Skeletal muscle satellite cell (primary cell): ENCODE measurements at regions not wholly inside any gene's neighbourhood (a gene's known extent, or its start where the extent isn't known, plus 50 kb on each side); places are given as distances from the start of the nearest gene placed in this dataset.
"Not testable (repeated sequence)": the region's sequence is repeated elsewhere in the genome, so short reads cannot be mapped to it uniquely, and the experiment has no call there.

Experiments
- H3K27me3 ChIP-seq: 2 replicates; pipeline ENCODE4 v1.7.0; 2013; ENCODE audit warnings: low read length; ENCODE audit not compliant: control insufficient read depth, insufficient read depth
- H3K36me3 ChIP-seq: 2 replicates; pipeline ENCODE4 v1.7.0; 2013; ENCODE audit warnings: mild to moderate bottlenecking, control low read depth, low read length; ENCODE audit not compliant: insufficient read depth
- H3K4me1 ChIP-seq: 2 replicates; pipeline ENCODE4 v1.7.0; 2013; ENCODE audit warnings: low read length; ENCODE audit not compliant: control insufficient read depth, insufficient read depth
- H3K4me2 ChIP-seq: 2 replicates; pipeline ENCODE4 v1.7.0; 2013; ENCODE audit warnings: mild to moderate bottlenecking, low read length
- H3K4me3 ChIP-seq: 2 replicates; pipeline ENCODE4 v1.7.0; 2013; ENCODE audit warnings: low read length
- H3K9ac ChIP-seq: 2 replicates; pipeline ENCODE4 v1.7.0; 2013; ENCODE audit warnings: mild to moderate bottlenecking, low read depth, low read length, moderate library complexity
- H3K9me3 ChIP-seq: replicated peaks from 2 replicates; pipeline ENCODE4 v1.7.0; 2013; ENCODE audit warnings: mild to moderate bottlenecking, control low read depth, low read length

DNA sequence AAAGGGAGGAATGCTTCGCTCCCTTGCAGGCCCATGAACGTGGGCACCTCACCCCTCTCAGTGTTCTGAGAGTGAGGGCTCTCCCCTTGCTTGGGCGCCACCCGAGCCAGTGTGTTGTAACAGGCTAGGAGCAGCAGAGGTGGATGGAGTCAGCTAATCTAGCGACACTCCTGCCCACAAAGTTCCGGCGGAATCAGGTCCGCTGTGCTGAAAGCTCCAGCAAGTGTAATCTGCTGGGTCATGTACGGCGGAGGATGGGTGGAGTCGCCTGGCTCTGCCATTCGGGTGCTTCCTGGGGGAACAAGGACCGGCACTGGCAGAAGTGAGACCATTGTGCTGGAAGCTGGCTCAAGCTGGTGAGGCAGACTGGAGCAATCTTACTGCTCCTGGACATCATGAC is 1310.1 kb downstream of the EPHA7 start:
- H3K27me3 ChIP-seq = no peaks in the 10 kb centered on the region
- H3K4me3 ChIP-seq = no peak overlapping the region
- H3K36me3 ChIP-seq = no peaks in the 10 kb centered on the region
- H3K4me2 ChIP-seq = no peak overlapping the region
- no peaks in the 10 kb centered on the region for H3K9me3 ChIP-seq
- no peaks in the 10 kb centered on the region for H3K4me1 ChIP-seq
- no peak overlapping the region for H3K9ac ChIP-seq

DNA sequence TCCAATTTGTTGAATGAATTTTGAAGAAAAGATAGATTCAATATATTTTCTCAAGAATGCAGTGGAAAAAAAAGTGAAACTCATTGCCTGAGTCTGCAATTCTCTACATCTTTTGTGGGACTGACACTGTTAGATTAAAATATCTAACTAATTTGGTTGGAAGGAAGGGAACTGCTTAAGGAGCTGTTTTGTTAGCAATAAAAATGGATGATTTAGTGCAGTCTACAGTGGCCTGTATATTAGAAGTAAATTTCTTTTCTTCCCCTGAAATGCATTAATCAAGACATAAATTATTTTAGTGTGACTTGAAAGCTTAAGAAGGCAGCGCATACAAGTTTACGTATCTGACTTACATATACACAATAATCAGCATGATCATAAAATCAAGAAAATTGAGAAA is 1332.6 kb downstream of the EPHA7 start:
- H3K36me3 ChIP-seq = no peaks in the 10 kb centered on the region
- no peak overlapping the region for H3K9ac ChIP-seq
- no peaks in the 10 kb centered on the region for H3K9me3 ChIP-seq
- H3K4me3 ChIP-seq = no peak overlapping the region
- H3K4me1 ChIP-seq = no peaks in the 10 kb centered on the region
- H3K27me3 ChIP-seq = no peaks in the 10 kb centered on the region
- no peak overlapping the region for H3K4me2 ChIP-seq

DNA sequence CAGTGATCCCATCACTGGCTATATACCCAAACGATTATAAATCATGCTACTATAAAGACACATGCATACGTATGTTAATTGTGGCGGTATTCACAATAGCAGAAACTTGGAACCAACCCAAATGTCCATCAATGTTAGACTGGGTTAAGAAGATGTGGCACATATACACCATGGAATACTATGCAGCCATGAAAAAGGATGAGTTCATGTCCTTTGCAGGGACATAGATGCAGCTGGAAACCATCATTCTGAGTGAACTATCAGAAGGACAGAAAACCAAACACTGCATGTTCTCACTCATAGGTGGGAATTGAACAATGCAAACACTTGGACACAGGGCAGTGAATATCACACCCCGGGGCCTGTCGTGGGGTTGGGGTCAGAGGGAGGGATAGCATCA is 1335.4 kb downstream of the EPHA7 start:
- H3K27me3 ChIP-seq, H3K4me1 ChIP-seq, H3K4me2 ChIP-seq, H3K9me3 ChIP-seq, H3K4me3 ChIP-seq, H3K9ac ChIP-seq, H3K36me3 ChIP-seq: not testable (repeated sequence)

DNA sequence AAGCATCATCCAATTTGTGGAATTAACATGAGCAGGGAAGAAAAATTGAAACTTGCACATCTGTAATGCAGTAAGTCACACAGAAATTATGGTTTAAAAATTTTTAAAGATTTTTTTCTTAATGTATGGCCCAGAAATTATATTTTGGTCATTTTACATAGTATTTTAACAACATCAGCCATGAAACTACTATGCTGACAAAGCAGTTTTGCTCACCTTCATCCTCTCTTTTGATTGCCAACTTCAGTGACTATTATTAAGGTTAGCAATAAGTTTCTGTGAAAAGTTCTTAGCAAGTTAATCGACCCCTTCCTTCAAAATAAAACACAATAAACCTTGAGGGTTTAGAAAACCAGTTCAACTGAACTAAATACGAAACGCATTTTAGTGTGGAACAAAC is 1347.0 kb downstream of the EPHA7 start:
- no peak overlapping the region for H3K9ac ChIP-seq
- no peaks in the 10 kb centered on the region for H3K4me1 ChIP-seq
- H3K4me3 ChIP-seq = no peak overlapping the region
- no peaks in the 10 kb centered on the region for H3K36me3 ChIP-seq
- H3K27me3 ChIP-seq = no peaks in the 10 kb centered on the region
- no peaks in the 10 kb centered on the region for H3K9me3 ChIP-seq
- H3K4me2 ChIP-seq = no peak overlapping the region

DNA sequence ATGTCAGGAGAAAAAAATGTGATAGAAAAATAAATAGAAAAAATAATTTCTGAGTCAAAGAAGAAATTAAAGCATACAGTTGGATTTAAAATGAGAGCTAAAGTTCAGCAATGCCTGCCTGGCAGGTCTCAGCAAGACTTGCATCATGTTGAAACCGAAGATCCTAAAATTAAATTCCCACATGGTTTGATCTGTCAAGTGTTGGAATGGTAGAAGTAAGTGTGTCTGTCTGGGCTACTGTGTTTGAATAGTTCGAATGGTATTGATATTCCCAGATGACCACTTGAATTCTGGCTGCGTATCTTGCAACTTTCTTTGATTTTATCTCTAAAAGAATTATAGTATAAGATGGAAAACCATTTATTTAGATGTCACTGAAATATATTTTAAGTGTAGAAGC is 1349.6 kb downstream of the EPHA7 start:
- Histone ChIP-seq H3K36me3 (no peaks in the 10 kb centered on the region), H3K9me3 (no peaks in the 10 kb centered on the region), H3K9ac (no peak overlapping the region), H3K27me3 (no peaks in the 10 kb centered on the region), H3K4me2 (no peak overlapping the region), H3K4me3 (no peak overlapping the region), H3K4me1 (no peaks in the 10 kb centered on the region)

DNA sequence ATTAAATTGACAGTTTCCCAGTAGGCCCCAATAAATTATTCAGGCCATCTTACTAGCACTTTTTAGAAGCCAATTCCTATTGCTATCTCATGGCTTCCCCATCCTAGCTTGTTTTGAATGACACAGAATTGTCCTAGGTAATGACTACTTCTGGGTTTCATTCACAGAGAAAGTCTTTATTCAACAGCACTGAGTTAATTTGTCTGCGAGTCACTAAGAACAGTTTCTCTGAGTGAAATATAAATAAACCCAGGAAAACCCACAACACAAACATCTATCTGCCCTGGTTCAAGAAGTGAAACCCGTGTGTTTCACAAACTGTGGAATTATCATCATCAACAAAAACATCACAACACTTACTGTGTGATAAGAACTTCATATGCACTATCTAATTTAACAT is 1366.8 kb downstream of the EPHA7 start:
- H3K4me2 ChIP-seq = no peak overlapping the region
- H3K4me3 ChIP-seq = no peak overlapping the region
- no peaks in the 10 kb centered on the region for H3K4me1 ChIP-seq
- no peaks in the 10 kb centered on the region for H3K36me3 ChIP-seq
- no peak overlapping the region for H3K9ac ChIP-seq
- H3K9me3 ChIP-seq = no peaks in the 10 kb centered on the region
- no peaks in the 10 kb centered on the region for H3K27me3 ChIP-seq

DNA sequence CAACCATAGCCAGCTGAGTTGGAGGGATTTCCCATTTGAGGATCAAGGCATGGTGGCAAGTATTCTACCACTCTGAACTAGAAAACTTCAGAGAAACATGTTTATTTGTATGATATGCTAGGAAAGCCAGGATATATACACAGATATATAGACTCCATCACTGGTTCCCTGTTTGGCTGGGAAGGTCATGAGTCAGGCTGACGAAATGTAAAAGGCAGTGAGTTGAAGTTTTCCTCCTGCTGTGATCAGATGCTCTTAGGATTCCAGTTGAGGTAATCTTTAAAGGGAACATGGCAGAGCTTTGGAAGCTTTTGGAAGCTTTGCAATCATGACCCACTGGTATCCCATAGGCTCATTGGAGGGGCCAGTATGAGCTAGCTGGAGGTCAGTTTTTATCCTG is 1369.1 kb downstream of the EPHA7 start:
- H3K9me3 ChIP-seq = no peaks in the 10 kb centered on the region
- H3K36me3 ChIP-seq = no peaks in the 10 kb centered on the region
- no peak overlapping the region for H3K4me3 ChIP-seq
- no peak overlapping the region for H3K4me2 ChIP-seq
- no peaks in the 10 kb centered on the region for H3K27me3 ChIP-seq
- no peaks in the 10 kb centered on the region for H3K4me1 ChIP-seq
- no peak overlapping the region for H3K9ac ChIP-seq

DNA sequence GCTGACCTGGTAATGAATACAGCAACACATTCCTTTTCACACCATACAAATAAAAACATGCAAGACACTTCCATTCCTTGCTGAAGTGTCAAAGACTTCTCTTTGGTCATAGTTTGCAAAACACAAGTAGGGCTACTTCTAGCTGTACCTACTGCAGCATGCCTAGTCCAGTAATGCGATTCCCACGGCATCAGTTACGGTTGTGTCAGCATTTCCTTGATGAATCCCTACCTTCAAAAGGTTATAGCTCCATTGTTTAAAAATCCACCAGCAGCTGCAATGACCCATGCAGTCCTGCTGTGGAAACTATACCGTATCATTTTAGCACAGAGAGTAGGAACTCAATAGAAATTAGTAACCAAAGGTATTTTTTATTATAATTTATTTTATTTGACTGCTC is 1371.5 kb downstream of the EPHA7 start:
- Histone ChIP-seq H3K27me3 (no peaks in the 10 kb centered on the region), H3K4me1 (no peaks in the 10 kb centered on the region), H3K4me3 (no peak overlapping the region), H3K36me3 (no peaks in the 10 kb centered on the region), H3K9me3 (no peaks in the 10 kb centered on the region), H3K9ac (no peak overlapping the region), H3K4me2 (no peak overlapping the region)

DNA sequence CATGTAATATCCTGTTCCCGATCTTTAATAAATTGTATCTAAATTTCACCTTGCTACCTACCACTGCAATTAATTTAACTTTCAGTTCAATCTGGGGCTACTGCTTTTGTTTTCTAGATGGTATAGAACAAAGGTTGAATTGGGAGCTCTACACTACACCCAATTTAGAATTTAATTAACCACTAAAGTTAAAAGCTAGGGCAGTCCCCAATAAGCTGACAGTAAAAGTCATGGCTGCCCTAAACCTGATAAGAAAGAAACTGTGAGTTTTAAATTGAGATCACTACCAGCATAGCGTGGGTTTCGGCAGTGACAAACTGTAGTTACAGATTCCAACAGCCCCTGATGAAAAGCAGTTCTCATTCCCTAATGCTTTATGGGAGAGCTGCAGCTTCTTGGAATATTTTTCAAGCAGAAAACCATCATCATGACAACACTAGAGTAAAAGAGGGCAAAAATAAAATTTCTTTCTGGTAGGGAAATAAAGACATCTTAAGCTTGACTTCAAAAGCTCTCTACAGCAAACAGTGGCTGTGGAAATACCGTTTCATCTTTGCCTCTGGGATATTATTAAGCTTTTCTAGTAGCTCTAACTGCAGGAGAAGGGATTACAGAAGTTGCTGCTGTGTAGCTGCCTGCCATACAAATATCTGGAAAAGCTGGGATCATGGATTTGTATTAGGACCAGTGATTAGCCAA is 1372.1 kb downstream of the EPHA7 start:
- no peak overlapping the region for H3K4me2 ChIP-seq
- no peaks in the 10 kb centered on the region for H3K9me3 ChIP-seq
- no peaks in the 10 kb centered on the region for H3K27me3 ChIP-seq
- no peaks in the 10 kb centered on the region for H3K36me3 ChIP-seq
- no peak overlapping the region for H3K4me3 ChIP-seq
- H3K4me1 ChIP-seq = no peaks in the 10 kb centered on the region
- H3K9ac ChIP-seq = no peak overlapping the region

DNA sequence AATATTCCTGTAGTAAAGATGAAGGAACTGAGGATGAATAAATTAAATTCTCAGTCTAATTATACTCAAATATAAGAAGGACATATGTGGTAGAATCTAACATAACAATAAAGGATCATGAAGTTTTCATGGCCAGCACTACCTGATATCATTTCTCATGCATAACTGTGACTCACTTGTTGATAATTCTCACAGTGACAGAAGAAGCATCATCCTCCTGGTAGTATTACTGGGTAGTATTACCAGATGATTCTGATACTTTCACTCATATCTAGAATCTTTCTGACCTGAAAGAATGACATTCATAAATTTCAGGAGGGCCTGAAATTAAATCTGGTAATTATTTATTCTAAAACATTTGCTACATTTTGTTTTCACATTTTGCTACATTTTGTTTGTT is 1375.0 kb downstream of the EPHA7 start:
- no peak overlapping the region for H3K4me2 ChIP-seq
- H3K9ac ChIP-seq = no peak overlapping the region
- H3K4me1 ChIP-seq = no peaks in the 10 kb centered on the region
- no peak overlapping the region for H3K4me3 ChIP-seq
- no peaks in the 10 kb centered on the region for H3K9me3 ChIP-seq
- H3K27me3 ChIP-seq = no peaks in the 10 kb centered on the region
- no peaks in the 10 kb centered on the region for H3K36me3 ChIP-seq

DNA sequence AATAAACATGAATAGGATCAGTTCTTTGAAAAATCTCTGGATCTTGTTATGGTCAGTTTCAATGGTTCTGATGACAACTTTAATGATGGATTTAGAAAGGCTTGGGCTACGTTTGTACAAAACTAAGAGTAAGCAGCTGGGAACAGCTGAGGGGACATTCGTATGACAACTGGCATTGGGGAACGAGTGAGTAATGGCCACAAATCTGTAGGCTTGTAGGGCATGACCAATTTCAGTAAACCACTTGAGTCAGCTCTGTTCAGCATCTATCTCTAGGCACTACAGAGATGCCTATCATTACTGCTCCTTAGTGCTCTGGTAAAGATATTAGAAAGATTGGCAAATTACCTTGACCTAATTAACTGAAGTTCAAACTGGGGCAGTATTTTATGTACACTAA is 1375.6 kb downstream of the EPHA7 start:
- Histone ChIP-seq H3K4me2 (no peak overlapping the region), H3K9ac (no peak overlapping the region), H3K9me3 (no peaks in the 10 kb centered on the region), H3K27me3 (no peaks in the 10 kb centered on the region), H3K36me3 (no peaks in the 10 kb centered on the region), H3K4me1 (no peaks in the 10 kb centered on the region), H3K4me3 (no peak overlapping the region)

DNA sequence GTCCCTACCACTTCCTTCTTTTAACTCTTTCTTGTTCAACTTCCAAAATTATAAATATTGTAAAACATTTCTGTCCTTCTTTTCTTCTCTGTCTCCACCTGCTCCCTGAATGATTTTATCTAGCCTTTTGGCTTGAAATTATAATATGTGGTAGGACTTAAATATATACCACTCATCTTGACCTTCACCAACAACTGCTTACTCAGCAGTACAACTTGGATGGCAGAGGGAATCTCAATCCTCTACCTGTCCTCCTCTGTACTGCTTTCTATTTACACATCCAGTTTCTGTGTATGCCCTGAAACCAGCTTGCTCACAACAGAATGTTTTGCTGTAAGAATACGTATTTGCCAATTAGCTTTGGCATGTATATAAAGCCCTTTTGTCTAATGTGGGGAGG is 1392.5 kb downstream of the EPHA7 start:
- H3K36me3 ChIP-seq = no peaks in the 10 kb centered on the region
- no peak overlapping the region for H3K4me3 ChIP-seq
- no peaks in the 10 kb centered on the region for H3K9me3 ChIP-seq
- H3K9ac ChIP-seq = no peak overlapping the region
- no peaks in the 10 kb centered on the region for H3K4me1 ChIP-seq
- H3K4me2 ChIP-seq = no peak overlapping the region
- H3K27me3 ChIP-seq = no peaks in the 10 kb centered on the region
